ENCODE measurements at regions not wholly inside any gene's neighbourhood (a gene's known extent, or its start where the extent isn't known, plus 50 kb on each side); places are given as distances from the start of the nearest gene placed in this dataset.

DNA sequence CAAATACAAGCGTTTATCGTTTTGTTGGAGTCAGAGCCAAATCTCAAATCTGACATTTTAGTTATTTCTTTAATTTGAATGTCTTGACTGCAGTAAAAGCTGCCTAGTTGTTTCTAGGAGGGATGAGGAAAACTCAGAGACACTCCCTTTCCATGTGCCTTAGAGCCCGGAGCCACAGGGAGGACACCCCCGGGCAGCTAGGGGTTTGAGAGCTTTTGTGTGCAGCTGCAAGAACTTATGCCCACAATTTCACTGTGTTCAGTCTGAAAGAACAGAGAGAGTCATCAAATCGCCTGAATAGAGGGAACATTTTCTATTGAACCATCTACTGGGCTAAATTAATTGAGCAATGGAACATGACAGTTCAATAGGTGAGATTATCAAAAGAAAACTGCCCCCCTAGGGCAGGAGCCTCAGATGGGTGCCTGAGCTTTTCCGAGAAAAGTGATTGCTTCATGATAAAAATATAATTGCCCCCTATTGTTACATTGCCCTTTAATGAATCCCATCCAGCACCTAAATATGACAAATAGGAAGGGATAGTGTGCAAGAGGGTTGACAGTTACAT, 709.3 kb upstream of the RGMB start:
- DNase-seq (ENCODE audit: low read depth in 1 of 2, low spot score in 2 of 2) (no peak), FAIRE-seq (no peak)
- no peaks in the 10 kb centered on the region for H3K23me2 ChIP-seq (ENCODE audit: low read depth, low read length)
- no peak overlapping the region for H4K8ac ChIP-seq (ENCODE audit: extremely low read depth, insufficient read depth, low read length)
- ChIA-PET CTCF (ENCODE audit: partially characterized antibody) (interaction anchor here (0.9 to 1.4 kb wide), 3 partner anchors 8 to 47 kb away, joined by 3 to 5 read pairs (median 3); no protein-coding TSS in a partner anchor), POLR2A (ENCODE audit: partially characterized antibody) (no interaction called here)
- H4K5ac ChIP-seq (ENCODE audit: insufficient read length, low read depth, low read length) = no peak overlapping the region
- H4K20me1 ChIP-seq (replicated peaks in 1 of 2; ENCODE audit: control insufficient read depth in 1 of 2, insufficient read depth in 2 of 2, low read length in 2 of 2) = no peaks in the 10 kb centered on the region
- no peak overlapping the region for H3K9ac ChIP-seq (replicated peaks in 1 of 4; ENCODE audit: extremely low read depth in 1 of 4, low read depth in 3 of 4, low read length in 3 of 4)
- no peaks in the 10 kb centered on the region for H3K27me3 ChIP-seq (replicated peaks in 1 of 4; ENCODE audit: control insufficient read depth in 3 of 4, extremely low read depth in 1 of 4, insufficient read depth in 3 of 4, low read length in 3 of 4)
- no peaks in the 10 kb centered on the region for H3K79me1 ChIP-seq (ENCODE audit: low read depth, low read length)
- H2BK20ac ChIP-seq (ENCODE audit: low read length) = no peak overlapping the region
- H3K18ac ChIP-seq (ENCODE audit: extremely low read depth, low read length) = no peak overlapping the region
- H3K9me3 ChIP-seq (ENCODE audit: insufficient read depth in 2 of 2, low read depth in 1 of 2, low read length in 1 of 2) = no peaks in the 10 kb centered on the region
- no peaks in the 10 kb centered on the region for H3K4me1 ChIP-seq (replicated peaks in 1 of 4; ENCODE audit: control insufficient read depth in 3 of 4, insufficient read depth in 4 of 4, low read length in 3 of 4)
- H2BK12ac ChIP-seq (ENCODE audit: low read depth, low read length) = no peak overlapping the region
- H3K4me3 ChIP-seq (ENCODE audit: extremely low read depth in 1 of 4, insufficient read depth in 2 of 4, low read depth in 3 of 4, low read length in 4 of 4) = no peak overlapping the region
- H2BK15ac ChIP-seq (ENCODE audit: low read length) = no peak overlapping the region
- H4K91ac ChIP-seq (replicated peaks; ENCODE audit: insufficient read length, low read length) = no peak overlapping the region
- H3K36me3 ChIP-seq (ENCODE audit: control insufficient read depth in 2 of 4, insufficient read depth in 4 of 4, low read length in 3 of 4) = no peaks in the 10 kb centered on the region
- H3K79me2 ChIP-seq (ENCODE audit: control insufficient read depth in 1 of 2, insufficient read depth in 2 of 2, low read length in 2 of 2) = no peaks in the 10 kb centered on the region
- H2AK5ac ChIP-seq (ENCODE audit: low read depth, low read length) = no peak overlapping the region
- no peak overlapping the region for H3K4ac ChIP-seq (replicated peaks; ENCODE audit: insufficient read length, low read depth, low read length)
- no peak overlapping the region for H2AFZ ChIP-seq (ENCODE audit: low read length)
- no peak overlapping the region for H3K56ac ChIP-seq (replicated peaks; ENCODE audit: insufficient read length, low read depth, low read length)
- H3K14ac ChIP-seq (ENCODE audit: insufficient read length) = no peak overlapping the region
- no peak overlapping the region for H3K27ac ChIP-seq (ENCODE audit: low read depth, low read length)
- no peak overlapping the region for H2BK120ac ChIP-seq (replicated peaks; ENCODE audit: low read depth, low read length)
- no peak overlapping the region for H2BK5ac ChIP-seq (ENCODE audit: low read depth, low read length)
- H3K23ac ChIP-seq (ENCODE audit: insufficient read length) = no peak overlapping the region
- no peak overlapping the region for H3K4me2 ChIP-seq (ENCODE audit: insufficient read depth in 1 of 2, low read depth in 2 of 2, low read length in 2 of 2)
- WGBS, 2 experiments (ENCODE audit: extremely low coverage in 1 of 2, insufficient coverage in 1 of 2, insufficient read length in 1 of 2, insufficient replicate concordance in 2 of 2, low coverage in 1 of 2, low lambda C conversion rate in 2 of 2, missing lambda C conversion rate in 1 of 2) = 82% methylated on average over 6 of the region's 6 CpGs; no CpG with 5 or more reads in 1 of the 2 experiments
- TF ChIP-seq BACH1 (IDR thresholded peaks at IDR 0.05; ENCODE audit: low read length) = no peak
- TF ChIP-seq TCF12 (IDR thresholded peaks at IDR 0.05; ENCODE audit: low read depth, low read length) = no peak
- TF ChIP-seq, protein P1, sequence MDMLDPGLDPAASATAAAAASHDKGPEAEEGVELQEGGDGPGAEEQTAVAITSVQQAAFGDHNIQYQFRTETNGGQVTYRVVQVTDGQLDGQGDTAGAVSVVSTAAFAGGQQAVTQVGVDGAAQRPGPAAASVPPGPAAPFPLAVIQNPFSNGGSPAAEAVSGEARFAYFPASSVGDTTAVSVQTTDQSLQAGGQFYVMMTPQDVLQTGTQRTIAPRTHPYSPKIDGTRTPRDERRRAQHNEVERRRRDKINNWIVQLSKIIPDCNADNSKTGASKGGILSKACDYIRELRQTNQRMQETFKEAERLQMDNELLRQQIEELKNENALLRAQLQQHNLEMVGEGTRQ (IDR thresholded peaks at IDR 0.05; ENCODE audit: low read length) = no peak
- TF ChIP-seq TAF7 (optimal IDR thresholded peaks at IDR 0.05; ENCODE audit: borderline replicate concordance, low read depth, low read length) = no peak
- no peak for TF ChIP-seq PHF8 (conservative IDR thresholded peaks at IDR 0.05; ENCODE audit: low read depth, low read length)
- no peak for TF ChIP-seq RBBP5 (IDR thresholded peaks at IDR 0.05; ENCODE audit: borderline replicate concordance, low read depth, low read length)
- no peak for TF ChIP-seq RNF2 (IDR thresholded peaks at IDR 0.05; ENCODE audit: borderline replicate concordance, low read depth, low read length, missing control alignments, poor library complexity, severe bottlenecking)
- no peak for TF ChIP-seq NRF1 (IDR thresholded peaks at IDR 0.05; ENCODE audit: low read depth, low read length)
- no peak for TF ChIP-seq YY1 (IDR thresholded peaks at IDR 0.05; ENCODE audit: low read depth, low read length)
- TF ChIP-seq KDM1A (IDR thresholded peaks at IDR 0.05; ENCODE audit: borderline replicate concordance, low read length) = no peak
- TF ChIP-seq CHD1 (IDR thresholded peaks at IDR 0.05; ENCODE audit: low read depth, low read length) = no peak
- TF ChIP-seq, protein P2, sequence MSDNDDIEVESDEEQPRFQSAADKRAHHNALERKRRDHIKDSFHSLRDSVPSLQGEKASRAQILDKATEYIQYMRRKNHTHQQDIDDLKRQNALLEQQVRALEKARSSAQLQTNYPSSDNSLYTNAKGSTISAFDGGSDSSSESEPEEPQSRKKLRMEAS (IDR thresholded peaks at IDR 0.05) = no peak
- TF ChIP-seq POU5F1 (IDR thresholded peaks at IDR 0.05; ENCODE audit: low read depth, low read length) = no peak

Measured in H1 (cell line).